DMS 273 (cell line): ENCODE measurements at regions not wholly inside any gene's neighbourhood (a gene's known extent, or its start where the extent isn't known, plus 50 kb on each side); places are given as distances from the start of the nearest gene placed in this dataset.

ENCODE experiments used
- DNase-seq: peaks from one replicate; lab custom pipeline; 2025; ENCODE audit not compliant: unreplicated experiment; lab: John Stamatoyannopoulos, UW

GRCh38 chr10:117635826-117636225 lies 93.3 kb downstream of the EMX2 start:
- DNase-seq = peak; percentile 37

GRCh38 chr10:117638200-117638599 lies 95.7 kb downstream of the EMX2 start:
- no peak for DNase-seq

- no peak for DNase-seq
These were observed 96.2 kb downstream of the EMX2 start for GRCh38 chr10:117638664-117639200.

- no peak for DNase-seq
These were observed 97.9 kb downstream of the EMX2 start for GRCh38 chr10:117640406-117640805.

GRCh38 chr10:117646718-117647117 lies 104.2 kb downstream of the EMX2 start:
- DNase-seq = no peak

GRCh38 chr10:117647306-117647705 lies 104.8 kb downstream of the EMX2 start:
- peak; percentile 26 for DNase-seq

GRCh38 chr10:117651121-117651520 lies 108.6 kb downstream of the EMX2 start:
- no peak for DNase-seq

GRCh38 chr10:117652228-117653169 lies 110.0 kb downstream of the EMX2 start:
- DNase-seq = no peak

- DNase-seq = no peak
These were observed 110.6 kb downstream of the EMX2 start for GRCh38 chr10:117653170-117653515.

- DNase-seq = no peak
These were observed 111.6 kb downstream of the EMX2 start for GRCh38 chr10:117654105-117654504.

GRCh38 chr10:117656385-117657367 lies 114.1 kb downstream of the EMX2 start:
- no peak for DNase-seq

- DNase-seq = no peak
These were observed 118.8 kb downstream of the EMX2 start for GRCh38 chr10:117661316-117661715.

GRCh38 chr10:117662126-117662525 lies 119.6 kb downstream of the EMX2 start:
- DNase-seq = no peak

GRCh38 chr10:117662751-117663540 lies 120.4 kb downstream of the EMX2 start:
- DNase-seq = peak; percentile 36

- DNase-seq = peak; percentile 16
These were observed 121.2 kb downstream of the EMX2 start for GRCh38 chr10:117663750-117664149.

GRCh38 chr10:117664288-117664687 lies 121.7 kb downstream of the EMX2 start:
- no peak for DNase-seq

- no peak for DNase-seq
These were observed 123.6 kb downstream of the EMX2 start for GRCh38 chr10:117666166-117666565.

- DNase-seq = no peak
These were observed 124.4 kb downstream of the EMX2 start for GRCh38 chr10:117666965-117667364.

- no peak for DNase-seq
These were observed 125.3 kb downstream of the EMX2 start for GRCh38 chr10:117667831-117668230.

- no peak for DNase-seq
These were observed 125.9 kb downstream of the EMX2 start for GRCh38 chr10:117668327-117669008.
